Dermis microvascular lymphatic vessel endothelial cell (primary cell): ENCODE measurements at regions not wholly inside any gene's neighbourhood (a gene's known extent, or its start where the extent isn't known, plus 50 kb on each side); places are given as distances from the start of the nearest gene placed in this dataset.
"Not testable (repeated sequence)": the region's sequence is repeated elsewhere in the genome, so short reads cannot be mapped to it uniquely, and the experiment has no call there.

Experiments
- DNase-seq, 2 donors: peaks; one replicate each; pipeline versions ENCODE4 v3.0.0 to v3.0.0-alpha.2; 2010; ENCODE audit warnings: low read depth in 2 of 2

- DNase-seq, result no peak
Measured at GRCh38 chr11:109677231-109677630, 255.2 kb downstream of the C11orf87 start.

GRCh38 chr11:109677876-109678275 is 255.9 kb downstream of the C11orf87 start:
- no peak for DNase-seq

DNA sequence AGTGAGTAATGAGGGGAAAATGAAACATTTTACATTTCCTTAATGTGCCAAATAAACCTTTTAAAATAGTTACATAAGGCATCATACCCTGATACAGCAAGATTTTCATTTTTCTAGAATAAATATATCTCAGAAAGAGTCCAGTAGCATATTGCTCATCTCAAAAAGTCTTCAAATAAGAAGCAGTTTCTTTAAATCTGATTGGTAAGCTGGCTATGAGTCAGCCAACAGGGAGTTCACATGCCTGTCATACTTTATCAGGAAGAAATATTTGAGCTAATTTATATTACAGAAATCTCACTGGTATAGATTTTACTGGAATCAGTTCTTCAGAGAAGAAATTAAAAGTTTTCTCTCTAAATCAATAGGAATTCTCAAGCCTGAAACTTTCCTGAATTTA is 258.1 kb downstream of the C11orf87 start:
- no peak for DNase-seq

DNA sequence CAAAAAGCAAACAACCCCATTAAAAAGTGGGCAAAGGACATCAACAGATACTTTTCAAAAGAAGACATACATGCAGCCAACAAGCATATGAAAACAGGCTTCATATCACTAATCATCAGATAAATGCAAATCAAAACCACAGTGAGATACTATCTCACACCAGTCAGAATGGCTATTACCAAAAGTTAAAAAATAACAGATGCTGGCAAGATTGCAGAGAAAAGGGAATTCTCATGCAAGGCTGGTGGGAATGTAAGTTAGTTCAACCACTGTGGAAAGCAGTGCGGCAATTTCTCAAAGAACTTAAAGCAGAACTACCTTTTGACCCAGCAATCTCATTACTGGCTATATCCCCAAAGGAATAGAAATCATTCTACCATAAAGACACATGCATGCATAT is 260.8 kb downstream of the C11orf87 start:
- not testable (repeated sequence) for DNase-seq

- no peak for DNase-seq
Measured at GRCh38 chr11:109695696-109696095, 273.7 kb downstream of the C11orf87 start.

- no peak for DNase-seq
Measured at GRCh38 chr11:109696191-109696897, 274.4 kb downstream of the C11orf87 start.

DNA sequence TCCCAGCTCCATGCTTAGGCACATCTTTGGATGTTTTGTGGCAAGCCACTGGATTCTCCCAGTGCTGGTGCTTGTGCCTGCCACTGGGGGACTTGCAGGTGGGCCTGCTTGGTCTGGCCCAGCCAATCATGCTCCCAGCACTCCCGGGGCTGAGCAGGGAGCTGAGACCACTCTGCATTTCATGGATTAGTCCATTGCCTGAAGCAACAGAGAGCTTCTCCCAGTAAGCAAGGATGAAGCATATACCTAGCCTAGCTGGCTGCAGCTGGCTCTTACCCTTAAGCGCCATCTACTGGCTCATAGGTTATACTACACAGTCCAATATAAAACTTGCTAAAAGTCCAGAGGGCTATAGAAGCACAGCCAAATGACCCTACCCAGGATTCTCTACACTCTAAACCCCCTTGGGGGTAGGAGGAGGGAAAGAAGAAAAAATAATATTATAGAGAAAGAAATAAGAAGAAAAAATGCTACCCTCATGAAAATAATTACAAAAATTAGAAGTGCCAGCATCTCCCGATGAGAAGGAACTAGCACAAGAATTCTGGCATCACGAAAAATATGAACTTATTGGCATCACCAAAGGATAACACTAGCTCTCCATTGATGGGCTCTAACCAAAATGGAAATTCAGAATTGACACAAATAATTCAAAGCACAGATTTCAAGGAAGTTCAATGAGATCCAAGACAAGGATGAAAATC is 275.3 kb downstream of the C11orf87 start:
- DNase-seq, result peak; percentile 34 to 58

- no peak for DNase-seq
Measured at GRCh38 chr11:109698237-109698636, 276.2 kb downstream of the C11orf87 start.

DNA sequence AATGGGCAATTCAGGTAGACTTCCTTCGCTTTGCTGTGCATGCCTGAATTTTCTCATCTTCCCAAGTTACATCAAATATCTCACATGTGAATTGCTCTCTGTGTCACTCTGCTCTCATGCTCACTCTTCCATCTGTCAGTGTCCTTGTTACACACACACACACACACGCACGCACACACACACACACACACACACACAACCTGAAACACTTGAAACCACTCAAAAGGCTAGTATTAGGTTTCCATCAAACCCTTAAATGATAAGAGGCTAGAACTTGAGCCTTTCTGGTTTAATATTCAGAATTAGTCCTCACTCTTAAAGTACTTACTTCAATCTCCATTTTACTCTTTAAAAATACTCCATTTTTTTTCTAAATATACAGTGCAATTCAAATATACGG is 282.4 kb downstream of the C11orf87 start:
- DNase-seq, result no peak

GRCh38 chr11:109706945-109707344 is 285.0 kb downstream of the C11orf87 start:
- no peak for DNase-seq

GRCh38 chr11:109707411-109707810 is 285.4 kb downstream of the C11orf87 start:
- DNase-seq, result no peak

DNA sequence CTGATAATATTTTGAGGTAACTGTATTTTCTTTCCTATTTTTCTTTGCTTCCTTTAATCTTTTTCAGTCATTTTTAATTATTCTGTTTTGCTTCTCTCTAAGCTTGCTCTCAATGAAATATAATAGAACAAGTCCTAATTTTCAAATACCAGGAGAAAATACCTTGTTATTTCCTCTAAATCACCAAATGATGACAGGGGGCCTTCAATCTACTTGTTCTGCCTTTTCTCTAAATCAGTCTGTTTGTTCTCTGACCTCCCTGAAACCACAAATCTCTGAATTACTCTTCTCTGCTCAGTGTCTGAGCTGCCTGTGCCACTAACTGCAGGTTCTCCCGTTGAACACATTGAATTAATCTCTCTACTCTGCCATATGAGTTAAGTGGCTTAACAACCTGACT is 286.2 kb downstream of the C11orf87 start:
- DNase-seq, result no peak

- DNase-seq, result not testable (repeated sequence)
Measured at GRCh38 chr11:109714444-109714843, 292.5 kb downstream of the C11orf87 start.

- not testable (repeated sequence) for DNase-seq
Measured at GRCh38 chr11:109715424-109715823, 293.4 kb downstream of the C11orf87 start.

DNA sequence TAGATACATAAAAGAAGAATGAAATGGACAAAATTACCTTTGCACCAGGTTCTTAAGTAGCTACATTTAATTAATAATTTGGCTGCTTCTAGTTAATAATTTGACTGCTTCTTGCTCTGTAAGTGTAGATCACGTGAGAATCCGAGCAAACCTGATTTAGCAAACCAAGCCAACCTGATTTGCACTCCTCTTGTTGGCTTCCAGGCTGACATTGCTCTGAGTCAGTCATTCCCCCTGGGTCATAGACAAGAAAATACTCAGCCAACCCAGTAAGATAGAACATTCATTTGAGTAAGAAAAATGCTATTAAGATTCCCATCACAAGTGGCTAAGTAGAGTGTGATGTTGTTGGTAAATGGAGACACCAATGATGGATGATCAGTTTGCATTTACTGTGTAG is 304.1 kb downstream of the C11orf87 start:
- no peak for DNase-seq

DNA sequence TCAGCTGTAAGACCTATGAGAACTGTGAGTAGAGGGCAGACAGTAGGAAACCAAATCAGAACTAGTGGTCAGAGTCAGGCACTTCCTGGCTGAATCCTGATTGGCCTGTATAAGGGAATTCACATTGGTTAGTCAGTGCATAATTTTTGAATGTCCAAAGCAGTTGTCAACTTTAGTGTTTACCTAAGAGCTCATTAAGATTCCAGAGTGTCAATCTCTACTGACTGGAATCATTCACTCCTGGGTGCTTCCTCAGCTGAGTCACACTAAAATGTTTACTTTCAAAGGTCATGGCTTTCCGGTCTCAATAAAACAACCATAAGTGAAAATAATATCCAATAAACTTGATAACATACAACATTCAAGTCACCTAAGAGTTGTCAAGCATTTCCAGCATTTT is 306.1 kb downstream of the C11orf87 start:
- no peak for DNase-seq

GRCh38 chr11:109729761-109730160 is 307.8 kb downstream of the C11orf87 start:
- no peak for DNase-seq

- no peak for DNase-seq
Measured at GRCh38 chr11:109730669-109731068, 308.7 kb downstream of the C11orf87 start.

- DNase-seq, result no peak
Measured at GRCh38 chr11:109731451-109731850, 309.5 kb downstream of the C11orf87 start.

- no peak for DNase-seq
Measured at GRCh38 chr11:109733245-109733644, 311.3 kb downstream of the C11orf87 start.

DNA sequence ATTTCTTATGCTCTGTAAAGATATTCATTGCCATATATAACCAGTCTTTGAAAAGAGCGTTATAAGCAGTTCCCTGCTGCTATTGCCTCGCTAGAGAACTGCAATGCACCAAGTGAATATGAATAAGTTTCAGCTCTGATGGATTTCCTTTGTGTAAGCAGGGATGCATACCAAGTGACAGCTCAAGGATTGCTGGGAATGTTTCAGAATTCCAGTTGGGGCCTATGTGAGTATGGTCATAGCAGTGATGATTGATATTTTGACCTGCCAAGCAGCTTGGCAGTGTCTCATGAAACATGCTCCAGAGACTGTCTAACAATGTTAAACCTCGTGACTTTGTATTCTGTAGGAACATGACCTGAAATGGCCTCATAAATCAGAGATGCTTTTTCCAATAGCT is 312.6 kb downstream of the C11orf87 start:
- no peak for DNase-seq

- DNase-seq, result no peak
Measured at GRCh38 chr11:109735128-109735527, 313.1 kb downstream of the C11orf87 start.

GRCh38 chr11:109739379-109739778 is 317.4 kb downstream of the C11orf87 start:
- DNase-seq, result no peak
